ENCODE measurements at regions not wholly inside any gene's neighbourhood (a gene's known extent, or its start where the extent isn't known, plus 50 kb on each side); places are given as distances from the start of the nearest gene placed in this dataset.

DNA sequence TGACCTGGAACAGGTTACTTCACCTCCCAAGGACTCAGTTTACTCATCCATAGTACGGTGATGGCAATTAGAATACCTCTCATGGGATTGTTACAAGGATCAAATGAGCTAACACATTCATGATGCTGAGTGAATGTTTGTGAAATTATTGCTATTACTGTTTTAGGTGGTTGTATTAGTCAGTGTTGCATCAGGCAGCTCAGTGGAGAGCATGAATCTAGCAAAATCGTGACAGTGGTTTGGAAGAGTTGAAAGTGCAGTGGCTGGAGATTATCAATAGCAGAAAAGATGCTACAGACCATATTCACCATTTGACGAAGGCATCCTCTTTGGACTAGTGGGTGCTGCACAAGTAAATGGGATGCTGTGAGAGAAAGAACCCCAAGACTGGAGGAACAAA, 50.4 kb upstream of the CTNNBL1 start:
- H3K27me3 ChIP-seq (ENCODE audit: insufficient read depth, low read depth, severe bottlenecking), result no peaks in the 10 kb centered on the region
- no peaks in the 10 kb centered on the region for H3K9me3 ChIP-seq (ENCODE audit: severe bottlenecking)
- TF ChIP-seq, protein P1, sequence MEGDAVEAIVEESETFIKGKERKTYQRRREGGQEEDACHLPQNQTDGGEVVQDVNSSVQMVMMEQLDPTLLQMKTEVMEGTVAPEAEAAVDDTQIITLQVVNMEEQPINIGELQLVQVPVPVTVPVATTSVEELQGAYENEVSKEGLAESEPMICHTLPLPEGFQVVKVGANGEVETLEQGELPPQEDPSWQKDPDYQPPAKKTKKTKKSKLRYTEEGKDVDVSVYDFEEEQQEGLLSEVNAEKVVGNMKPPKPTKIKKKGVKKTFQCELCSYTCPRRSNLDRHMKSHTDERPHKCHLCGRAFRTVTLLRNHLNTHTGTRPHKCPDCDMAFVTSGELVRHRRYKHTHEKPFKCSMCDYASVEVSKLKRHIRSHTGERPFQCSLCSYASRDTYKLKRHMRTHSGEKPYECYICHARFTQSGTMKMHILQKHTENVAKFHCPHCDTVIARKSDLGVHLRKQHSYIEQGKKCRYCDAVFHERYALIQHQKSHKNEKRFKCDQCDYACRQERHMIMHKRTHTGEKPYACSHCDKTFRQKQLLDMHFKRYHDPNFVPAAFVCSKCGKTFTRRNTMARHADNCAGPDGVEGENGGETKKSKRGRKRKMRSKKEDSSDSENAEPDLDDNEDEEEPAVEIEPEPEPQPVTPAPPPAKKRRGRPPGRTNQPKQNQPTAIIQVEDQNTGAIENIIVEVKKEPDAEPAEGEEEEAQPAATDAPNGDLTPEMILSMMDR (IDR thresholded peaks at IDR 0.05; ENCODE audit: low read depth, low read length), result no peak
- no peak overlapping the region for H3K4me3 ChIP-seq (ENCODE audit: low read depth, low read length)
- H3K27ac ChIP-seq, result no peak overlapping the region
- no peak for DNase-seq
- no peaks in the 10 kb centered on the region for H3K36me3 ChIP-seq

- Histone ChIP-seq H3K27me3 (ENCODE audit: insufficient read depth, low read depth, severe bottlenecking) (no peaks in the 10 kb centered on the region), H3K36me3 (no peaks in the 10 kb centered on the region), H3K9me3 (ENCODE audit: severe bottlenecking) (no peaks in the 10 kb centered on the region), H3K27ac (no peak overlapping the region), H3K4me3 (ENCODE audit: low read depth, low read length) (no peak overlapping the region)
- TF ChIP-seq, protein P1 (IDR thresholded peaks at IDR 0.05; ENCODE audit: low read depth, low read length), result no peak
- DNase-seq, result no peak
Observed at GRCh38 chr20:37642246-37642645, 51.6 kb upstream of the CTNNBL1 start.

DNA sequence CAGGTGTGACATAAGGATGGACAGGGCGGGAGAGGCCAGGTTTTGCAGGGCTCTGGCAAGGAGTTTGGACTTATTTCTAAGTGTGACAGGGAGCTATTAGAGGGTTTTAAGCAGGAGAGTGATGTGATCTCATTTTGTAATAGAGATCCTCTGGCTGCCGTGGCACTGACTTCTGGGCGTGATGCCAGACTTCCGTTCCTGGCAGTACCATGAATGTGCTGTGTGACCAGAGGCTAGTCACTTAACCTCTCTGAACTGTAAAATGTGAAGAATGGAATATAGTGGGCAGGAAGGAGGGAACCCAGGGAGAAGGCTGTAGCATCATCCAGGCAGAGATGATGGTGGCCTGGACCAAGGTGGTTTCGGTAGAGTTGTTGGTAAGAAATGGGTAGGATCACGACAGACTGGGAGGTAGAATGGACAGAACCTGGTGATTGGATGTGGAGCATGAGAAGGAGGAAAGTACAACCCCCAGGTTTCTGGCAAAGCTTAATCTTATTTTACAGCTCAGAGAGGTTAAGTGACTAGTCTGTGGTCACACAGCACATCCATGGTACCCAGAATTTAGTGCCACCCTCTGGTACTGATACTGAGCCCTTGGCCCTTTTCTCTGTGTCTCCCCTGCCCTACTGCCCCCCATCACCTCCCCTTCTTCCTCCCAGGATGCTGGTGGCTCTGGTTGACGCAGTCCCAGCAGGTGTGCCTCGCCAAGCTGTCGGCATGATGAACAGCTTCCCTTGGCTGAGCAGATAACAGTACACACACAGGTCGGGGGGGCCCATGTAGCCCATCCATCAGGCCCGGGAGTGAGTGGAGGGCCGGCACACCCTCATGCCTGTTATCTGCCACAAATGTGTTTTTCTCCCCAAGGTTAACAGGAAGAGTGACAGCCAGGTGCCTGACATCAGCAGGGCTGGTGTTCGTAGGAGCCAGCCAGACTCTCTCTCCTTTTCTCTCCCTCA, 52.9 kb upstream of the CTNNBL1 start:
- DNase-seq, result no peak
- Histone ChIP-seq H3K27me3 (ENCODE audit: insufficient read depth, low read depth, severe bottlenecking) (no peaks in the 10 kb centered on the region), H3K9me3 (ENCODE audit: severe bottlenecking) (no peaks in the 10 kb centered on the region), H3K27ac (no peak overlapping the region), H3K36me3 (no peaks in the 10 kb centered on the region), H3K4me3 (ENCODE audit: low read depth, low read length) (no peak overlapping the region)
- TF ChIP-seq, protein P1 (IDR thresholded peaks at IDR 0.05; ENCODE audit: low read depth, low read length), result no peak

- Histone ChIP-seq H3K9me3 (ENCODE audit: severe bottlenecking) (peaks cover 6% of the 10 kb centered on the region), H3K36me3 (no peaks in the 10 kb centered on the region), H3K27ac (no peak overlapping the region), H3K4me3 (ENCODE audit: low read depth, low read length) (no peak overlapping the region), H3K27me3 (ENCODE audit: insufficient read depth, low read depth, severe bottlenecking) (no peaks in the 10 kb centered on the region)
- no peak for DNase-seq
- TF ChIP-seq, protein P1 (IDR thresholded peaks at IDR 0.05; ENCODE audit: low read depth, low read length), result no peak
Observed at GRCh38 chr20:37638527-37638926, 55.3 kb upstream of the CTNNBL1 start.

DNA sequence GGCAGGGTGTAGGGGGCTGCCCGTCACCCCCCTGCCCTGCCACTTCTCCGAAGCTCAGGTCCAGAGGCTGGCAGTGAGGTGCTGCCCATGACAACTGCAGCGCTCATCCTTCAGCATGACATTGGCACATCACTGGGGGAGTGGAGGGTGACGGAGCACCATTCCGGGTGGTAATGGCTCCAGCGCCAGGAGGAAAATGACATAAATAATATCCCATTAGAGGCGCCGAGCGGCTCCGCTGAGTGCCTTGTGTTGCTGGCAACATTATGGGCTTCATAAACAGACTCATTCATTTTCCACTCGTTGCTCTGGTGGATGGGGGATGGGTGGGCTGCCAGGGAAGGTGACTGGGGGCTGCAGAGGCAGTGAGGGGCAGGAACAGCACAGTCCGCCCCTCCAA, 56.9 kb upstream of the CTNNBL1 start:
- TF ChIP-seq, protein P1 (IDR thresholded peaks at IDR 0.05; ENCODE audit: low read depth, low read length), result no peak
- H3K27ac ChIP-seq, result no peak overlapping the region
- no peaks in the 10 kb centered on the region for H3K27me3 ChIP-seq (ENCODE audit: insufficient read depth, low read depth, severe bottlenecking)
- H3K4me3 ChIP-seq (ENCODE audit: low read depth, low read length), result no peak overlapping the region
- no peaks in the 10 kb centered on the region for H3K36me3 ChIP-seq
- DNase-seq, result no peak
- H3K9me3 ChIP-seq (ENCODE audit: severe bottlenecking), result peaks cover 6% of the 10 kb centered on the region
